ENCODE measurements at regions not wholly inside any gene's neighbourhood (a gene's known extent, or its start where the extent isn't known, plus 50 kb on each side); places are given as distances from the start of the nearest gene placed in this dataset.

DNA sequence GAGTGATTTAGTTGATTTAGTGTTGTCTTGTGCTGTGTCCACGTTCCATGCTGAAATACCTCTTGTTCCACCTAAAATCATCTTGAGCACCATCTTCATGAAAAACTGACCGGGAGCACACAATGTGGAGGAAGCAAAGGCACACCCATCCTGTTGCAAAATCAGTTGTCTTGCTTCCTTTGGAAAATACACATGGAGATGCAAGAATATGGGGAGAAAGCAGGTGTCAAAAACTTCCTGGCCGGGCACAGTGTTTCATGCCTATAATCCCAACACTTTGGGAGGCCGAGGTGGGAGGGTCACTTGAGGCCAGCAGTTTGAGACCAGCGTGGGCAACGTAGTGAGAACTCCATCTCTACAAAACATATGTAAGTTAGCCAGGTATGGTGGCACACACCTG is 151.1 kb downstream of the C11orf91 start:
- TF ChIP-seq GATA2 (IDR thresholded peaks at IDR 0.05; ENCODE audit: low read depth, low read length) = no peak
- no peak for TF ChIP-seq GATA3 (IDR thresholded peaks at IDR 0.05; ENCODE audit: low read depth, low read length)
